DMS114 treated with DMSO at 0.1 percent for 48 hours (cell line): ENCODE measurements at regions not wholly inside any gene's neighbourhood (a gene's known extent, or its start where the extent isn't known, plus 50 kb on each side); places are given as distances from the start of the nearest gene placed in this dataset.
"Not testable (repeated sequence)": the region's sequence is repeated elsewhere in the genome, so short reads cannot be mapped to it uniquely, and the experiment has no call there.

Experiments used
- DNase-seq: peaks from one replicate; lab custom pipeline; 2025; ENCODE audit not compliant: unreplicated experiment; lab: John Stamatoyannopoulos, UW

DNA sequence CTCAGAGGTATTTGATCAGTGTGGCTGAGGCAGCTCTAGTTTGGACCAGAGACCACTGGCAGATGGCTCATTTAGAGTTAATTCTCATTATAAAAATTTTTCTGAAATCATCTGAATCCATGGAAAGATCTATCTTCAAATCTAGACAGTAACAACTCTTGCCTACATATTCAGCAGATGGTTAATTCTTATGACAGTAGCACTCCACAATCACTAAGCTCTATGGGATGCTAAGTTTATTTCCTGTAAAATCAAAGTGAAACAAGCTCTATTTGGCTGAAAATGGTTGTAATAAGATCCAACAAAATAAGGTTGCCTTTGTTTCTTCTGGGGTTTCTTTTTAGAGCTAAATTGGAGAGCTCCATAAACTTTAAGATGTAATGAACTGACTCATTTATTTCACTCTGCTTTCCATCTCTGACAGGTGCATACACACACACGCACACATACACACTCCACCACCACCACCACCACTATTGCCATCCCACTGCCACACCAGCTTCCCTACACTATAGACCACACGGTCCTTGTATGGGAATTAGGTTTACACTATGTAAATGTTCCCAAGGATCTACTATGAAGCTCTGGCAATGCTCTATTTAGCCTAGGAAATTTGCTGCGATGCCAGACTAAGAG lies 293.1 kb downstream of the RPAP3 start:
- DNase-seq: no peak

DNA sequence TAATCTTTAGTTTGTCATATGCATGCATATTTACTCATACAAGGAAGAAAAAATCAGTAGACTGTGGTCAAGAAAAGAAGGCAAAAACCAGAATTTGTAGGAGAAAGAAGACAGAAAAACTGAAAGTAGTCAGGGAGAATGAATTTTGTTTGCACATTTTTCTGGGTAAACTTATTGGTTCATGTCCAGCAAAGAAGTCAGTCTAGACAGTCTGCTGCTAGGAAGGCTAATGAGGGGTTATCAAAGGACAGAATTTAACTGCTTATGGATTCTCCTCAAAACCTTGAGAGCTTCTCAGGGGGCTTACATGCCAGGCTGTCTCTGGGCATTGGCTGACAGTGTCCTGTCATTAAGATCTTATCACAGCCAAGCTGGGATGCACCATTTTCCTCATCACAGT lies 293.9 kb downstream of the RPAP3 start:
- no peak for DNase-seq

DNA sequence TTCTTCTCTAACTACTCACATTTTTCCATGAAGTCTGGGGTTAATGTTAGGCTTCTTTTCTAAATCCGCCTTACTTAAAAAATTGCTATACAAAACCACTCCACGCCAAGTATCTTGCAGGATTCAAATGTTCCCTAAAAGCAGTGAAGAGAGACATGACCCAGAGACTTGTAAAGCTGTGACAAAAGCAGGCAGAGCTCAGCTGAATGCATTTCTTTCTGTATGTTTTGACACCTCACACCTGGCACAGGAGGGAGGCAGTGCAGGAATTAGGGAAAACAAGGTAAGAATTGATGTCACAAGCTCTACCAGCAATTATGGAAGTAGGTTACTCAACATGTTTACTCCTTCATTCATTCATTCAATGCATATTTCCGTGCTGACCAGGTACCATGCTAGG lies 295.0 kb downstream of the RPAP3 start:
- DNase-seq: no peak

DNA sequence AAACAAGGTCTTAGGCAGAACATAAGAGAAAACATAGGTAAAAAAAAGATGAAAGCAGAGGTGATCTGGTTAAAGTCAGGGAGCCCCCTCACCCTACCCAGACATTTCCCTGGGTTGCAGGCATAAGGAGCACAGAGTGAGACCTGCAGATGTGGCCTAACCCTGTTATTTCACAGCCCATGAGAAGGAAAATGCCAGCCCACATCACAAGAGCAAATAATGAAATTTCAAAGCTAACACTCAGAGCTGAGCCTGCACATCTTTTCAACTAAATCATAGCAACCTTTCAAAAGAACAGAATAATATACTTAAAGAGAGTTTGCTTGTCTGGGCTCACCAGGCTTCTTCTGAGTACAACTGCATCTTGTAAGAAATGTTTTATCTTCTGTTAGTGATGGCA lies 295.4 kb downstream of the RPAP3 start:
- no peak for DNase-seq

DNA sequence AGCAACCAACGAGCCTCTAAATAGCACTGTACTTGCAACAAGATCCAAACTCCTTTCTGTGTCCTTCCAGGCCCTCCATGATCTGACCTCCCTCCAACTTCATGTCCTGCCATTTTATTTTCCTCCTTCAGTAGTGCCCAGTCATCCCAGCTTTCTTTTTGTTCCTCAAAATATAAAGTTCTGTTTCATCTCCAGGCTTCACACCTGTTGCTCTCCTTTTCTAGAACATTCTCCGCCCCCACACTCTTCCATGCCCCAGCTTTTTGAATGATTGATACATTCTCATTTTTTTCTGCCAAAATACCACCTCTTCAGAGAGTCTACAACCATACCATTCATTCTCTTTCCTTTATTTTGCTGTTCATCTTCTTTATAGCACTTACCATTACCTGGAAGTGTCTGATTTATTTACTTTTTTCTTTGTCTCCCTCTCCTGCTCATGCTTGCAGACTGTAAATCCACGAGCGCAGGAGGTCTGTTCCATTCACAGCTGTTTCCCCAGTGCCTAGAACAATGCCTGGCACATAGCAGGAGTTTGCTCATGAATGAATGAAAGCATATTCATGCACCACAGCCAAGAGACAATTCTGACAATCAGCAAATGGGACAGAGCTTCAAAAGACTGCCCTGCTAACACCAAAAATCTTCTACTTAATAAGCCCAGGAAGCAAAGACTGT lies 296.4 kb downstream of the RPAP3 start:
- DNase-seq: no peak

DNA sequence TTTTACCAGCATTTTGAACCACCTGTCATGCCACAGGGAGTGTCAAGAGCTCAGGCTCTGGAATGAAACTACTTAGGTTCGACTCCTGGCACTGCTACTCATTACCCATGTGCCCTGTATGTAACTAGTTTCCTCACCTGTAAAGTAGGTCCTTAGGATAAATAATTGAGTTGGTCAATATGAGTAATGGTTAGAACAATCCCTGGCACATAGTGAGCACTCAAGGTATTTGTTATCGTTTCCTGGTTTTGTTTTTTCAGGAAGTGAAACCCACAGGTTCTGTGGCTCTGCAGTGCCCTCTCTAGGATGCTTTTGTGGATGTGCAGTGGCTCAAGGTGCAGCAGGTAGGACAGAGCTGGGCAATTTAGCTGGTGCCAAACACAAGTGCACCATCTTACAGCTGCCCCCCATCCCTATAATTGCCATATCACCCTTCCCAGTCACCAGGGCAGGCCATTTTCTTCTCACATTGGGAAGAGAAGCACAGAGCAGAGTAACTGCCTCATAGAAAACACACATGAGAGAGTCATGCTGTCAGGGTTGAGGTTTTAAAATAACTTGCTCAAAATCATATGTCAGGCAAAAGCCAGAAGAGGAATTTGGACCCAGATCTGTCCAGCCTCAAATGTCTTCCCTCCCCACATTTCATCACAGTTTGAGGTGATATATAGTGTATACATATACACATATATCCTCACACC lies 297.5 kb downstream of the RPAP3 start:
- no peak for DNase-seq

DNA sequence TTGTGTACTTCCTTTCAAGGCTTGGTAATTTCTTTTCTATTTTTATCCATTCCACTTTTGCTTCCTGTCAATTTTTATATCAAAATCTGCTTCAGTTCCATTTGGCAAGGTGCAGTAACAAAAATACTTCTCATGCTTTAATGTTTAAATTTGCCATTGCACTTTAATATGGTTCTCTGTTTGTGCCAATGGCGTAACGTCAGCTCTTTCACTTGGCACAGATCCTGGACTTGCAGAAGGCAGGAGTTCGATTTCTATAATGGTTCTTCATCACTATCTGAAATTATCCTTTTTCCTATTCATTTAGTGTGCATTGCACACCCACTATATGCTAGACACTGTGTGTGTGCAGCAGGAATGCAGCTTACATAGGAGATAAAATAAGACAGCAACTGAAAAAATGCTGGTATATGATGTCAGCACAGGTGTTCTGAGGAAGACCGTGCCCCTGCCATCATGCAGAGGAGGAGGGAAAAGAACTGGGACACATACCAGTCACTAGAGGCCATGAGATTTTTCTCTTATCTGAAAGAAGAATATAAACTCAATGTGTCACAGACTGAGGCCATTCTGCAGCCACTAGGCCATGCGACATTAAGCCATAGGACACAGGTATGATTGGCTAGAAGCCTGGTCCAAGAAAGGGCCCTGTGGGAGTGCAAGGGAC lies 298.2 kb downstream of the RPAP3 start:
- no peak for DNase-seq

DNA sequence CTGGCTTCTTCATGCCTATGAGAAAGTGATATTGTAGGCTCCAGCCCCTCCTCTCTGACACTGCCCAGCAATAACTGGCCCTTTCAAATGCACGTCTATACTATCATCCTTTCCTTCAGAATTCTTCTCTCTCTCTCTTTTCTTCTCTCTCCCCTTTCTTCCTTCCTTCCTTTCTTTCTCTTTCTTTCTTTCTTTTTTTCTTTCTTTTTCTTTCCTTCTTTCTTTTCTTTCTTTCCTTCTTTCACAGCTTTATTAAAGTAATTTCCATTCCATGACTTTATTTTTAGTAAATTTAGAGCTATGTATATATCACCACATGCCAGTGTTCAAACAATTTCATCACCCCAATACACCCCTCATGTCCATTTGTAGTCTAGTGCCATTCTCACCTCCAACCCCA lies 302.1 kb downstream of the RPAP3 start:
- no peak for DNase-seq

DNA sequence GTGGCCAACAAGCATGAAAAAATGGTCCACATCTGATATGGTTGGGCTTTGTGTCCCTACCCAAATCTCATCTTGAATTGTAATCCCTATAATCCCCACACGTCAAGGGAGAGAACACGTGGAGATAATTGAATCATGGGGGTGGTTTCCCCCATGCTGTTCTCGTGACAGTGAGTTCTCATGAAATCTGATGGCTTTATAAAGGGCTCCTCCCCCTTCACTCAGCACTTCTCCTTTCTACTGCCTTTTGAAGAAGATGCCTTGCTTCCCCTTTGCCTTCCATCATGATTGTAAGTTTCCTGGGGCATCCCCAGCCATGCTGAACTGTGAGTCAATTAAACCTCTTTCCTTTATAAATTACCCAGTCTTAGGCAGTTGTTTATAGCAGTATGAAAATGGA lies 304.6 kb downstream of the RPAP3 start:
- DNase-seq: not testable (repeated sequence)

DNA sequence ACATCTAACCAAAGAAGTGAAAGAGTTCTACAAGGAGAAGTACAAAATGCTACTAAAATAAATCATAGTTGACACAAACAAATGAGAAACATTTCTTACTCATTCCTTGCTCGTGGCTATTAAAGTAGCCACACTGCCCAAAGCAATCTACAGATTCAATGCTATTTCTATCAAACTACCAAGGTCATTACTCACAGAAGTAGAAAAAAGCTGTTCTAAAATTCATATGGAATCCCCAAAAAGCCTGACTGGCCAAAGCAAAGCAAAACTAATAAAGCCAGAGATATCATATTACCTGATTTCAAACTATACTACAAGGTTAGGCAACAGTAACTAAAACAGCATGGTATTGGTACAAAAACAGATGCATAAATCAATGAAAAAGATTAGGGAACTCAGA lies 305.6 kb downstream of the RPAP3 start:
- no peak for DNase-seq

DNA sequence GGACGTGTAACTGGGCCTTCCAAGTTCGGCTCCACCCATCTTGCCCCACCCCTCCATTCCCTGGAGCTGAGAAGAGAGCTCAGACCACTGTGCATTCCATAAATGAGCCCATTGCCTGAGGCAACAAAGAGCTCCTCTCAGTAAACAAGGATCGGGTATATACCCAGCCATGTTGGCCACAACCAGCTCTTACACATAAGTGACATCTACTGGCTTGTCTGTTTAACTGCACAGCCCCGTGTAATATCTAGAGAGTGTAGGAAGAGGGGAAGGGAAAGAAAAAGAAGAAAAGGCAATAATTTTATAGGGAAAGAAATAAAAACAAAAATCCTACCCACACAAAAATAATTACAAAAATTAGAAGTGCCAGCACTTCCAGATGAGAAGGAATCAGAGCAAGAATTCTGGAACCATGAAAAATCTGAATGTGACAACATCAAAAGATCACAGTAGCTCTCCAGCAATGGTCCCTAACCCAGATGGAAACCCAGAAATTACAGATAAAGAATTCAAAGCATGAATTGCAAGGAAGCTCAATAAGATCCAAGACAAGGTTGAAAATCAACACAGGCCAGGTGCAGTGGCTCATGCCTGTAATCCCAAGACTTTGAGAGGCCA lies 308.1 kb downstream of the RPAP3 start:
- peak; percentile 19 for DNase-seq

DNA sequence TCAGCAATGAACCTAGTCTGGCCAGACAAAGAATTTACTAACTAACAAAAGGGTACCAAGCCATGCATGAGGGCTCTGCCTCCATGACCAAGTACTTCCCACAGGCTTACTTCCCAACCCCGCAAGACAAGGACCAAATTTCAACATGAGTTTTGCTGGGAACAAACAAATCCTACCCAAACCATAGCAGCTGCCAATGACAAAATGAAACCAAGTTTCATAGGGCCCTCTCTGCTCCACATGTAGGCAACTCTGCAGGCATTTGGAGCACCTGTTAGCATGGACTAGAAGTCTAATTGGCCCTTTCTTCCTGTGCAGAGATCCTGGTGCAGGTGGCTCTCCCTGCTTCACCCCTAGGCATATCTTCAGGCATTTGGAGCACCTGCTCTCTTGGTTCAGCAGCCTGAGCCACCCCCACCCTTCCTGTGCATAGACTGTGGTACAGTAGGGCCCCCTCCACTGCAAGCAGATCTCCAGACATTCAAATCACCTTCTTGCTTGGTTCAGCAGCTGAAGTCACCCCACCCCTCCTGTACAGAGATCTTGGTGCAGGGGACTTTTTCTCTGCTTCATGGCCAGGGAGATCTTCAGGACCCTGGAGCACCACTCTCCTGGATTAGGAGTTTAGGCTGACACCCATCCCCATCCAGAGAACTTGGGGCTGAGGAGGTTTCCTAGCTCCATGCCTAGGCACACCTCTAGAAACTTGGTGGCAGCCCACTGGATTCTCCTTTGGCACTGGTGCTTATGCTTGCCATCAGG lies 308.7 kb downstream of the RPAP3 start:
- no peak for DNase-seq

DNA sequence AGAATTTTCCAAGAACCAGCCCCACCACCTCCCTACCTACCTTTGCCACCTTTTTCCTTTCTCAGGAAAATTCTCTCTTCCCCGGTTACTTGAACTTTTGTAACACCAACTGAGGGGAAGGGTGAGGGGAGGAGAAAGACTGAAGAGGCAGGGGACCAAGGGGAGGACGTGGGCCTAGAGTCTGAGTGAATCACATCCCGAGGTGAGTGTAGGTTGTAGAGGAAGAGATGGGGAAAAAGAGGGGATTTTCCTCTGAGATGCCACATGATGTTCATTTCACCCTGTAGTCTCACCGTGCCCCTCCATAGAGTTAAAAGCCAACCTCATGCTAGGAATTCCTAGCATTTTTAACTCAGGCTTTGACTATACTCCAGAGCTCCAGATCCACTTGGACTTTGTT lies 311.8 kb downstream of the RPAP3 start:
- no peak for DNase-seq

DNA sequence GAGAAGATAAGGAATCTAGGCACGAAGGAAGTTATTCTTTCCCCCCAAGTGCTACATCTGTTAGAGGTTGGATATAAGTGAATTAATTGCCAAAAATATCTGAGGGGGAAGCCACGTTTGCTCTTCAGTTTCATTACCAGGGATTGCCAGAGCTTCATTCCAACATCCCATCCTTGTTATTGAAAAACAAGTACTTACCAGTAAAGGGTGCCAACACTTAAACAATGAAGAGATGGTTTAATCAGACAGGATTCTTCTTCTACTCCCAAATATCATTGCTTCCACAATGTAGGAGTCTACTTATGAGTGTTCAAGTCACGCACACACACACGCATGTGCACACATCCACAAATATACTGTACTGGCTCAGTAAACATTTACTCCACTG lies 312.4 kb downstream of the RPAP3 start:
- no peak for DNase-seq

DNA sequence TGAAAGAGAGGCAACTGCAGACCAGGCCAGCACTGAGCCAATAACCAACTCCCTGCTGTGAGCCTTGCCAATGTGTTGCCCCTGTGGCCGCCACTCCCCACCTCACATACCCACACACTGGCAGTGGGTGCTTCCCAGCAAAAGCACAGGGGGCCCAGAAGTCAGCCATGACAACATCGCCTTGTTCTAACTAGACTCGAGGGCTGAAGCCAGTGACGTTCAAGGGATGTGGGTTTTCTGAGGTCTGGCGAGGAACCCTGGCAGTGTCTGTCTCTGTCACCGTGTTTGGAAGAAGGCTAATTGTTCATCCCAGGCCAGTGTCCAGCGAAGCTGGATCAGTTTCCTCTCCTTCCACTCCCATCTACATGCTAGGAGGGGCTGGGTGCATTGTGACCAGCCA lies 311.8 kb upstream of the AMIGO2 start:
- DNase-seq: no peak

DNA sequence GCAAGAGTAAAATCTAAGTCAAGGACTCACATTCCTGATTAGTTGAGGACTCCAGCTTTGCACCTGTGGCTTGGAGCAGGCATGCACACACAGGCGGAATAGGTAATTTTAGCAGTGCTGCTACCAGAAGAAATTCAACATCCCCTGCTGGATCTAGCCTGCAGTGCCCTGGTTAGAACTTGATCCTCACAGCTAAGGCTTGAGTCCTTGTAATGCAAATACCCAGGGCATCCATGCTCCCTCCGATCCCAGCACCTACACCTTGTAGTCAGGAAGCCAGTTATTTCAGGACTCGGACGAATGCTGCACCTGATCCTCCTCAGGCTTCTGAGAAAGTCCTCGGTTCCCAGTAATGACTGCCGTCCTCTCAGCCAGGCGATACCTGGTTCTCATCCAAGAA lies 309.0 kb upstream of the AMIGO2 start:
- DNase-seq: no peak

DNA sequence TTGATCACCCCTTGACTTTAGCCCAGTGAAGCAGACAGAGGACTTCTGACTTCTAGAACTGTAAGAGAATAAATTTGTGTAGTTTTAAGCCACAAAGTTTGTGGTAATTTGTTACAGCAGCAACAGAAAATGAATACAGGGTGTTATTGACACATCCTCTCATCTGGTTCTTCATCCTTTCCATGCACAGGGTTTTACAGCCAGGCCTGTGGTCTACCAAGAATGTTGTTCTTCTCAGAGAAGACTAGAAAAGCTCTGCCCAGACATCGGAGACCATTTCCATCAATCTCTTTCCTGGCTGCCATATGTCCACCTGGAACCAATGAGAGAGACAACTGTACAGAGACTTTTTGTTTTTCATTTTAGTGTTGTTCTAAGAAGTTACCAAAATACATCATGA lies 308.2 kb upstream of the AMIGO2 start:
- DNase-seq: no peak

DNA sequence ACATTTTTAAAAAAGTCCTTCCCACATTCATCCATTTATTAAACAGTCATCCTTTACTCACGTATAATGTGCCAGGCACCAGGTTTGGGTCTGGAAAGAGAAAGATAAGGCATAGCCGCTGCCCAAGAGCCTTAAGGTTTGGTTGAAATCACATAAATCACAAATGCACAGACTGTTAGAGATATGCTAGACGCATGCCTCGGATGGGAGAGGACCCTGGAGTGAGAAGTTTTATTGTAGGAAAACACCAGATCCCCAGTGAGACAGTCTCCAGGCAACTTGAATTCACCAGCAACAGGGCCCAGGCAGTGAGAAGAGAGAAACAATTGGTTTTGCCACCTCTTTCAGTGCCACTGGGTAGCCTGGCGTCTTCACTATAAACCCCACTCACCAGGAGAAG lies 305.9 kb upstream of the AMIGO2 start:
- no peak for DNase-seq

DNA sequence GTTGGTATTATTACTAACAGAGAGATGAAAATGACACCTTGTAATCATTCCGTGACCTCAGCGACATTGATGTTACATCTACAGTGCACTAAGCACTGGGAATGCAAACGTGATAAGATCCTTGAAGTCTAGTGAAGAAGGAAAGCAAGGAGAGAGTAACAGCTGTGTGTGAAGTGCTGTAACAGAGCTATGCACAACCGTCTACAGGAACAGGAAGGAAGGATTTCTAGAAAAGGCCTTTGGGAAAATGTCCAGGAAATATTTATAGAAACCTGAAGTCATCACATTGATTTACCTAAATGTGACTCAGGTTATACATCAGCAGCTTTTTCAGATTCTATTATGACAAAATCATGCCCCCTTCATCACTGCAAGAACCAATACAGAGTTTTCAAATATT lies 304.2 kb upstream of the AMIGO2 start:
- DNase-seq: no peak

DNA sequence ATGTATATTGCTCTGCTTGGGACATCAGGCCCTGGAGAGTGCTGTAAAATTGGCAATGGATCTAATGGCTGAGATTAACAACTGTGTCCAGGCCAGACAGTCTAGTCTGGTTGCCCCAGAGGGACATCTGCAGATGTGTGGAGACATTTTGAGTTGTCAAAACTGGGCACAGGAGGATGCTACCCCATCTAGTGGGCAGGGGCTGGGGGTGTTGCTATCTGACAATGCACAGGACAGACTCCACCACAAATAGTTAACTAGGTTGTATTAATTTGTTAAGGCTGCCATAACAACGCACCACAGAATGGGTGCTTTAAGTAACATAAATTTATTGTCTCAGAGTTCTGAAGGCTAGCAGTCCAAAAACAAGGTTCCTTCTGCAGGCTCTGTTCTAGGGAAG lies 302.5 kb upstream of the AMIGO2 start:
- DNase-seq: no peak

DNA sequence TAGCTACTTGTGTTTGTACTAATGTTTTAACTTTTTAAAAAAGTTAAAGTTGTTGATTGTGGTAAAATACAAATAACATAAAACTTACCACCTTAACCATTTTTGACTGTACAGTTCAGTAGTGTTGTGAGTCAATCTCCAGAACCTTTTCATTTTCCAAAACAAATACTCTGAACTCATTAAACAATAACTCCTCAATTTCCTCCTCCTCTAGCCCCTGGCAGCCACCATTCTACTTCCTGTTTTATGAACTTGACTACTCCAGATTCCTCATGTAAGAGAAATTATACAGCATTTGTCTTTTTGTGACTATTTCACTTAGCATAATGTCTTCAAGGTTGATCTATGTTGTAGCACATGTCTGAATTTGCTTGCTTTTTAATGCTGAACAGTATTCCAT lies 299.1 kb upstream of the AMIGO2 start:
- no peak for DNase-seq
